GM21825 (cell line): ENCODE measurements at regions not wholly inside any gene's neighbourhood (a gene's known extent, or its start where the extent isn't known, plus 50 kb on each side); places are given as distances from the start of the nearest gene placed in this dataset.
"Not testable (repeated sequence)": the region's sequence is repeated elsewhere in the genome, so short reads cannot be mapped to it uniquely, and the experiment has no call there.

ENCODE experiments used
- ATAC-seq: cut with Tn5 transposase; IDR thresholded peaks from one replicate; pipeline ENCODE4 v1.9.1; 2021; ENCODE audit warnings: mild to moderate bottlenecking, moderate library complexity; ENCODE audit not compliant: unreplicated experiment

GRCh38 chr13:85610024-85610423 lies 189.2 kb downstream of the SLITRK6 start:
- no peak for ATAC-seq

DNA sequence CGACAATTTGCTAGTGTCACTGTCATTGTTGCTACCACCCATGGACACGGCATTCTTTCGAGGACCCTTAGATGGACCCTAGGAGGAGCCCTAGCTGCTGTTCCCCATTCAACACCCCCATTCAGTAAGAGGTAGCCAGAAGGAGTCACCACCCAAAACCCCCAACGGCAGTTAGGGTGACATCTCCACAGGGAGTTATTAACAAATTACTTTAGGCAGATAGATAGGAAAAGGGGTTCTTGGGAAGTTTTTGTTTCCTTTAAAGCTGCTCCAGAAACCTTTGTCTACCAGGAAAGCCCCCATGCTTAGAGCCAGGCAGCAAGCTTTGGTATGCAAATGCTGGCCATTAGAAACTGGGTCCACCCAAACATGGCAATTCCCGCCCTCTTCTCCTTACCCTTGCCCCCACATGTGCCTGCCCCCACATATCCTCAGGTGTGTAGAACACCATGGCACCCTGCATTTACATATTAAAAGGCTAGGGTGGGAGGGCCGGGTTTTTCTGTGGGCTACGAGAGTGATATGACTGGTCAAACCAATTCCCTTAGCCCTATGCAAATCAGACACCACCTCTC lies 190.9 kb downstream of the SLITRK6 start:
- no peak for ATAC-seq

DNA sequence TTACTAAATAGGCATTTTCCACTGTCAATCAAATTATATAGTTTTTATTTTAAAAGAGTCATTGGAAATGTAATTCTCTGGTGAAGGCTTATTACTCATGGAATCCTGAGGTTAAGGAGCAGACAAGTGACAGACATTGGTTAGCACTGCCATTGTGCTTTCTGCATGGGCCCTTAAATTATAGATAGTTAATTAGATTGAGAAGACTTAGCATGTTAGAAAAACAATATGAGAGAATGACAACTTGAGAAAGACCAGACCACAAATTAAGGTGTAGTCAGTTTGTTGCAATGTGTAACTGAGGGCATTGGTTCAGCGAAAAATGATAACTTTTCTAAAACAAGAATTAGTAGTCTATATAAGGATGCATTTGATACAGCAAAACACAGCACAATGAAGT lies 195.5 kb downstream of the SLITRK6 start:
- ATAC-seq = no peak

DNA sequence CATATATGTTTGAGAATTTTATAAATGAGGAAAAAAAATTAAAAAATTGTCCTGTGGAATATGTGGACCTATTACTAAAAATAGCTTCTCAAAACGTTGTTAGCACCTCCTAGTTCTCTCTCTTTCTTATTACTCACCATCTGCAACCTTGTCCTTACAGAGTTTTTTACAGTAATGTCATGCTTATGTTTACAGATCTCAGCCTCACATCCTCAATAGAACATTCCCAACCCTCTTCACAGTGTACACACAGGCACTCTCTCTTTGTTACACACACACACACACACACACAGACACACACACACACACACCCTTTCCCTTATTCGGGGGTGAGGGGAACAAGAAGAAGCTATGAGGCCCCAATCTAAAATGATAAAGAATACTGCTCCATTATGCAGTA lies 197.7 kb downstream of the SLITRK6 start:
- no peak for ATAC-seq

GRCh38 chr13:85597790-85598500 lies 201.3 kb downstream of the SLITRK6 start:
- ATAC-seq = no peak

GRCh38 chr13:85592211-85592610 lies 207.0 kb downstream of the SLITRK6 start:
- ATAC-seq = no peak

- ATAC-seq = no peak
Observed at GRCh38 chr13:85590231-85590931, 208.8 kb downstream of the SLITRK6 start.

DNA sequence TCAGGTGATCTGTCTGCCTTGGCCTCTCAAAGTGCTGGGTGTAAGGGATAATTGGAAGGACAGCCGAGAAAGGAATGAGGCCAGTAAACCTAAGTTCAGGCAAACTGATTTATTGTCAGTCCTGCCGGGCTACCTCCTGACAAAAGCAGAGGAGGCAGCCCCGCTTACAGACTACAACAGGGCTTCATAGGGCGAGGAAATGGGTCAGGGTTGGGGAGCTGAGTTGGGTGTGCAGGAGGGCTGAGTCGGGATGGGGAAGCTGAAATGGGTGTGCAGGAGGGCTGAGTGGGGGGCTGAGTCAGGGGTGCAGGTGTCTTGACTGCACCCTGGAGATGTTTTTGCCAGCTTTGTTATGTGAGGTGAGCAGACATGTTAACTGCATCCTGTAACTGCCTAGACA lies 210.2 kb downstream of the SLITRK6 start:
- no peak for ATAC-seq

- no peak for ATAC-seq
Observed at GRCh38 chr13:85588359-85588758, 210.9 kb downstream of the SLITRK6 start.

- no peak for ATAC-seq
Observed at GRCh38 chr13:85586856-85587255, 212.4 kb downstream of the SLITRK6 start.

DNA sequence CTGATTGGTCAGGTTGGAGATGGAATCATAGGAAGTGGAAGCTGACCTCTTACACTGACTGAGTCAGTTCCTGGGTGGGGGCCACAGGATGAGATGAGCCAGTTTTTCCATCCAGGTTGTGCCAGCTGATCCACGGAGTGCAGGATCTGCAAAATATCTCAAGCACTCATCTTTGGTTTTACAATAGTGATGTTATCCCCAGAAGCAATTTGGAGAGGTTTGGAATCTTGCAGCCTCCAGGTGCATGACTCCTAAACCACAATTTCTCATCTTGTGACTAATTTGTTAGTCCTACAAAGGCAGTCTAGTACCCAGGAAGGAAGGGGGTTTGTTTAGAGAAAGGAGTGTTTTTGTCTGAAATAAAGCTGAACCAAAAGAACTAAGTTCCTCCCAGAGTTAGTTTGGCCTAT lies 212.8 kb downstream of the SLITRK6 start:
- no peak for ATAC-seq

DNA sequence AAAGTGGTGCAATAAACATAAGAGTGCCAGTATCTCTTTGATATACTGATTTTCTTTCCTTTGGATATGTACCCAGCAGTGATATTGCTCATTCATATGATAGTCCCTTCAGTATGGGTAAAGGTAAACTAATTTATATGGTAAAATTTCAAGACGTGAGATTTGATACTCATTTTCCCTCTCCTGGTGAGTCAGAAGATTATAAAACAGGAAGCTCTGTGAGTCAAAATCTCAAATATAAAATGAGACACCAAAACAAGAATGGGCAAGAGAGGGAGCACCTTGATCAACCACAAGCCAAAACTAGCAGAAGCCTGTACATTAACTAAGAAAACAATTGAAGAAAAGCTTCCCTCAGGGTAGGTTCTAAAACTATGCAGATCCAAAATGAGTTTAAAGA lies 216.3 kb downstream of the SLITRK6 start:
- no peak for ATAC-seq

DNA sequence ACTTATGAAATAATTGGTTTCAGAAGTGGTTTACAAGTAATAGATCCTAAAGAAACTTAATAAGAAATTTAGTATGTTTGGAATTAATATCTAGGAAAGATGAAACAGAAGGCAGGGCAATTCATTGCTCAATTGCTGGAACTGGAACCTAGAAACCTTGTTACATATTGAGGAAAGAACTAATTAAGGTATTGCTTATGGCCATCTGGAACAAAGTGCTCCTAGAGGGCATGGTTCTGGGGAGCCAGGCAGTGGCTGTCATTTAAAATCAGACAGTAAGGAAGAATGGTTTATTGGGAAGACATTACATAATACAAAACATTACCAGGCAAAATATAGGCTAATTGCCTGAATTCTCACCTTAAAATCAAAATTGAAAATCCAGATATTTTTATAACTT lies 224.1 kb downstream of the SLITRK6 start:
- ATAC-seq = no peak

DNA sequence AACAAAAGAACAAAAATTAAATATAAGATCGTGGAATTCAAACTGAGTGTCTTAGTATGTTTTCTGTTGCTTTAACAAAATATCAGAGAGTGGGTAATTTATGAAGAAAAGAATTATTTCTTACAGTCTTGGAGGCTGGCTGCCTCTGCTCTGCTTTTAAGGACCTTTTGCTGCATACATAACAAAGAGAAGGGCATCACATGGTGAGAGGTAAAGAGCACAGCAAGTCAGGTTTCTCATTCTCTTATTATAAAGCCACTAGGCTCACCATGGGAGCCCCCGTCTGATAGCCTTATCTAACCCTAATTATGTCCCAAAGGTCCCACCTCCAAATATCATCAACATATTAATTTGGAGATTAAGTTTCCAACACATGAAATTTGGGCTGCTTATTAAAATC lies 231.3 kb downstream of the SLITRK6 start:
- ATAC-seq = no peak

DNA sequence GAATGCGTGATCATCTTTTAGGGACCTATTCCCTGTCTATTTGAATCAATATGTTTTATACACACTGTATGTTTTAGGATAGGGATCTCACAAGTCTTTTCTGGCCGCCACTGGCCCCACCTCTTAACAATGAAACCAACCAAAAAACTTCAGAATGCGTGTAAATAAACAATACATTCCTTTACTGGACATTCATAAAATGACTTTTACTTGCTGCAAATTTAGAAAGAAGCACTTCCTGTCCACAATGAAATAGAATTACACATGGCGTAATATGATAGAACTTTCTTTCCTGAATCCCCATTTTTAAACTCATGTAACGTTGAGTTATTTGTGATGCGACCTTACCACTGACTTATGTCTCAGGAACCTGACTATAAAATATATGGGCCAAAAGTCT lies 233.6 kb downstream of the SLITRK6 start:
- ATAC-seq = no peak

GRCh38 chr13:85564598-85564997 lies 234.6 kb downstream of the SLITRK6 start:
- ATAC-seq = no peak

- ATAC-seq = no peak
Observed at GRCh38 chr13:85562282-85562681, 236.9 kb downstream of the SLITRK6 start.

- ATAC-seq = no peak
Observed at GRCh38 chr13:85557691-85558467, 241.3 kb downstream of the SLITRK6 start.

DNA sequence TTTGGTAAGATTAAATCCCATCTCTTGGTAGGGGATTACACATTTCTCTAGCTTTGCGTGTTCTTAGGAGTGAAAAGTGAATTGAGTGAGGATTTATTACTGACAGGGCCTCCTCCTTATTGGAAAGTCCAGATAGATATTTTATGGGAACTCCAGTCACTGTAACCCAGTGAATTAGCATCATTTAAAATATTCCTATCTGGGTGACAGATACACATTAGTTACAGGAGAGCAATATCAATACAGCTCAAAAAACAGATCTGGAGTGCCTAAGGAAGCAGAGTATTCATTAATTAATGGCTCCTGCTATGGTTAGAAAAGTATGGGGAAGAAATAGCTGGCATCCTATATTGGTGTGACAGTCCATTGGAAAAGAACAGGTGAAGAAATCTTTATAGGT lies 248.2 kb downstream of the SLITRK6 start:
- ATAC-seq = no peak

DNA sequence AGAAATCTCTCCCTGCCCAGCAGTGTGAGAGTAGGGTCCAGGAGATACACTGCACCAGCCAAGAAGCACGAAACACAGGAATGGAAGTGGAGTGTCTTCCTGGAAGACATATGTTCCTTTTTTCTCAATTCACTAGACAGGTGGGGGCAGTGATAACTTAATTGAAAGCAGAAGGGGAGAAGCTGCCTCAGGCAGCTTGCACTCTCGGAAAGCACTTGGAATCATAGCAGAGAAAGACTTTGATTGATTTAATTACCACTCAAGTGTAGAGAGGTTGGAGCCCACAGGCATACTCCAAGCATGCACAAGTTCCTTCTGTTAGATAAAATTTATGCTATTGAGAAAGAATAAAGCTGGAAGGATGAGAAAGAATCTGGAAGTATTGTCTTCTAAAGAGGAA lies 249.4 kb downstream of the SLITRK6 start:
- no peak for ATAC-seq

- ATAC-seq = not testable (repeated sequence)
Observed at GRCh38 chr13:85548845-85549244, 250.4 kb downstream of the SLITRK6 start.

- ATAC-seq = no peak
Observed at GRCh38 chr13:85545771-85546170, 253.4 kb downstream of the SLITRK6 start.
